ENCODE measurements at regions not wholly inside any gene's neighbourhood (a gene's known extent, or its start where the extent isn't known, plus 50 kb on each side); places are given as distances from the start of the nearest gene placed in this dataset.

DNA sequence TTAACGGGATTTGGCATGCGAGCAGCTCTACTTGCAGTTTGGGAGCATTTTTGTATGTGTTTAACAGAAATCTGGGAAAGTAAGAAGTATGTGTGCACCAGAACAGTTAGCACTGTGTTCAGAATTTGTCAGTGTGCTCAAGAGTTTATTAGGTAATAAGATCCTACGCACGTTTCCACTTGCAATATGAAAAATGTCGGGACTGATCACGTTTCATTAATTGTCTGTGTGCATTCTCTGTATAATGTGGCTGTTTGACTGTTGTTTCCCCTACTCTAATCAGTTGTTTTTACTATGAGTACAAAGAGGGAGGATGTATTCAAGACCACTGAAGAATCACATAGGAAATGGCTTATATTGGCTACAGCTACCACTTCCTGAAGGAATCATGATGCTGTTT is 349.7 kb upstream of the POU3F2 start:
- DNase-seq: no peak

DNA sequence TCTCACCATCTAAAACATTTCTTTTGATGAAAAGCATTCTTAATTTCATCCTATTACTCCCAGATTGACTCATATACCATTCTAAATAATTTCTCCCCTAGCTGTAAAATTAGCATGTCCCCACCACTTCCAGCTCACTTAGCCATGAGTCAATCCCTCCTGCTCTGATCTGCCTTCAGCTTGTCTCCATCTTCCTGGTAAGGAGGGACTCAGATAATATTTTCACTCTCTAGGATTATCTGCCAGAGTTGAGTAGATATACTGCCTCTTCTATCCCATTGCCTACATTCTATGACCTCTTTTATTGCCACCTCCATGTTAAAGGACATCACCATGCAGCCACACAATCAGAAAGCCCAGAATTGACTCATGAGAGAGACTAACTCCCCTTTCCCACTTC is 348.8 kb upstream of the POU3F2 start:
- no peak for DNase-seq

DNA sequence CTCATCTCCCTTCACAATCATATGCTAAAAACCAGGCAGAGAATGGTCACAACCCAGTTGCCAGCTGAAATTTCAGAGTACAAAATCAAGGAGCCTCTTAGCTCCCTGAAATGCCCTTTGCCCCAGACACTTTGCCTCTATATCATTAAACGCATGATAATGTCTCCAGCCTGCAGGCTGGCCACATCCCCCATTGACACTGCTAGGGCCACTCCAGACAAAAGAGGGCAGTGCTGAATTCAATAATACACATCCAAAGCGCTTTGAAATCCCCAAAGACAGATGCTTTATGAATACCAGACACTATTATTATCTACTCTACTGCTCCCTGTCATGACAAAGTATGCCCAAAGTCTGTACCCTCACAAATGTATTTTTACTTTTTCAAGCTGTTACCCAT is 348.3 kb upstream of the POU3F2 start:
- DNase-seq: no peak

DNA sequence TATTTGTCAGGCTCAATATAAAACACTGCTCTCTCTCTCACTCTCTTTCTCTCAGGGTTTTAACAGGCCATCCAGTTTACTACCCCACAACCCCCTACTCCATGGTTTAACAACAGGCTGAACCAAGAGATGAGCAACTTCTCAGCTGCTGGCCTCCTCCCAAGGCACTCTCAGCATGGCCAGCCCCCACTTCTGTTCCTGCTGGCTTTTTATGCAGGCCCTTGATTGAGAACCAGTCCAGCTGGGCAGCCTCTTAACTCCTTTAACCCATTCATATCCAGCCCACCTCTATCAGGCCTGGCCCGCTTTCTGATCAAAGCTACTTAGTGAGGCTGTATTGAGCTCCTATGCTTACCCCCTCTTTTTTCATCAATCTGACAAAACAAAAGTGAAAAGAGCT is 346.8 kb upstream of the POU3F2 start:
- no peak for DNase-seq

DNA sequence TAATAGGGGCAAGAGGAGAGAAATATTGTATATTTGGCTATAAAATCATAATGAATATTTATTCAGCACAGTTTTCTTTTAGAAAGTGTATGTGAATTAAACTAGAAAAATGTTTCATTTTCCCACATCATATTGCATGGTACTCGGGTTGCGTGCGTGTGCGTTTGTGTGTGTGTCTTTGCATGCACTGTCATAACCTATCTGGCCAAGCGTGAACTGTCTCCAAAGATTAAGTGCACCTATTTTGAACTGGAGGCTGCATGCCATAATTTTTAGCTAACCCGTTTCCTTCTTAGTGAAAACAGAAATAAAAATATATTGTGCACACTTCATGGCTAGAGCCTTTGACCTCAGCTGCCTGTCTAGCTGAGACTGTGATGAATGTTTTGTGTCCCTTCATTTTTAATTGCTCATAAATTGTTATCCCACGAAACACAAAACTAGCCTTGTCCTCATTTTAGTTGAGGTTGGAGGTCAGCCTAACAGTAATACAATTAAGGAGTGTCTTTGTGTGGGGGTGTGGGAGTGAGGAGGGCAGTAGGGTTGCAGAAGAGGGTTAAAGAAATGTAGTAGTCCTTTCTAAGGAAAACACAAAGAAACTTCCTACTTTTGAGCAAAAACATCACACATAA is 336.1 kb upstream of the POU3F2 start:
- DNase-seq: no peak

DNA sequence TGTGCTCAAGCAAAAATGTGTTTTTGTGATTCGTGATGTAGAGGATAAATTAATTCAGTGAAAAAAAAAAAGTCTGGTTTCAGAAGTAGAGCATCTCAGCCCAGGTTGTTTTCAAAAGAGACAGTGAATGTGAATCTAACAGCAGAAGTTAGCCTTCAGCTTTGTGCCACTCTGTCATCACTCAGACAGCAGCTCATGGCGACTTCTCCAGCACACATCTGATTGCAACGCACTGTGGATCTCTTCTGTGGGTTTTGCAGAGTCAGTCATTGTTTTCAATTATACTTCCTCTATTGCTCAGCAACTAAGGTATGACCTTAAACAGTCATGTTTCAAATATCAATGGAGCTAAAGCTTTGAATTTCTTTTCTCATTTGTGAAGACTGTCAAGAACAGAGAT is 335.5 kb upstream of the POU3F2 start:
- no peak for DNase-seq

DNA sequence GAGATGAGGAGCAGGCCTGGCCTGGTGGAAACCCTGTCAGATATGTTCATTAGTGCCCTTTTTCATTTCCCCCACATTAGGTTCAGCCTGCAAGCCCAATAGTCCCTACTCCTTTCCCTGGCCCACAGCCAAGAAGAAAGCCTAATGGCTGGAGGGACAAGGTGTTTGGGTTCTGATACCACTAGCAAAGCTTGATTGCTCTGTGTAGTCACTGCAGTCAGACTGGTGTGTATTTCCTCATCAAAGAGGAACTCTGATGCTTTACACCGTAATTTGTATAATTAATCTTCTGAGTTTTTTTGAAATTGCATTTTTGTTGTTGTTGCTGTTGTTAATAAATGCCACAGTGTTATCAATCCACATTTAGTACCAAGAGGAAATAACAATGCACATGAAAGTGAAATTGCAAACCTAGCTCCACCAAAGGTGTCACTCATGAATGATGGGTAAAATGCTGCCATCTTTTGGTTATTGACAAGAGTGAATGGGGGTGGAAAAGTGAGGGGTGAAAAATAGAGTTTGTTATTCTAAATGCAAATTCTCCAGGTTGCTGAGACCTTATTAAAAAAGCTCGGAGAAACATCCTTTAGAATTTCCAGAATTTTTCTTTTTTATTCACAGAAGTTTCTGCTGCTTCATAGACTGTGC is 320.2 kb upstream of the POU3F2 start:
- no peak for DNase-seq

DNA sequence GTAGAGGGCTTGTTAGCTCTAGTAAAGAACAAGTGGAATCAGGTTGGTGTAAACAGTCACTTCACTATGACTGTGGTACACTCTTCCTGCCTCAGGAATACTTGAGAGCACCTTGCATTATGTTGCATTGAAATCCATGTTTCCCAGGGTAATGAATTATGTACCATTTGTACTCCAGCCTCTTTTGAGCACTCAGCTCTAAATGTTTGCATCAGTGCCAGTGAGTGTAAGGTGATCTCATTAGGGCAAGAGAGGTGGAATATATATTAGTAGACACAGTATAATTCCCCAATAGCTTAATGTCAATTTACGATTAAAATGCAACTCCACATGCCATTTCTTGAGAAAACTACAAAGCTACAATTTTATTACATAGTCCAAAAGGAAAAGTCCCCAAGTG is 319.6 kb upstream of the POU3F2 start:
- no peak for DNase-seq

DNA sequence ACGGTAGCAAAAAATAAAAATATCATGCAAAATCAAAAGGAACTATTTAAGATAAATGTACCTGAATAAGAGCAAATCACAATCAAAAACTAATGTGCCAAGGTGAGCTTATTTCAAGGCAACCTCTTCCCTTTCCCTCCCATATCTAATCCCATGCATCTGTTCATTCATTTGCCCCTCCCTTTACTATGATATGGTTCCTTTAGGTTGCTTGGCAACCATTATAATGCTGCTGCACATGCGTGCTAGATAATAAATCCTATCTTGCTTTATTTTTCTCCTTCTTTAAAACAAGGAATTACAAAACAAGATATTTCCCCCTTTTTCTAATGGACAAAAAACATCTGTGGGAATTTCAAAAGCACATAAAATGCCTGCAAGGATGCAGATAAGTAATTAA is 318.2 kb upstream of the POU3F2 start:
- no peak for DNase-seq

DNA sequence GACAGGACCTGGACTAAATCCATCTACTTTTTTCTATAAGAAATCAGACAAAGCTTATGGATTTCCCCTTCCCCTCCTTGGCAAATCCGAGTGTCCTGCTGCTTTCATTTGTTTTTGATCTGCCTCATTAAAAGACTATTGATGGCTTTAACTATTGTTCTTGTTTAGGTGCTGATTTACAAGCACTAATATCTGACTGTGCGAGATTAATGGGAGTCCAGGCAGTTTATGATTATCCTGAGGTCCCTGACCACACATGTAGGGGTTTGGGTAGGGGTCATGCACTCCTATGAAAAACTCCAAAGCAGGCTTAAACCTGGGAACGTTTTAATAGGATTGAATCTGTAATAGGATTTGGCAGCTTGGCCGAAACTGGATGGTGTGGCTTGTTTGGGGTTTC is 317.5 kb upstream of the POU3F2 start:
- DNase-seq: no peak

DNA sequence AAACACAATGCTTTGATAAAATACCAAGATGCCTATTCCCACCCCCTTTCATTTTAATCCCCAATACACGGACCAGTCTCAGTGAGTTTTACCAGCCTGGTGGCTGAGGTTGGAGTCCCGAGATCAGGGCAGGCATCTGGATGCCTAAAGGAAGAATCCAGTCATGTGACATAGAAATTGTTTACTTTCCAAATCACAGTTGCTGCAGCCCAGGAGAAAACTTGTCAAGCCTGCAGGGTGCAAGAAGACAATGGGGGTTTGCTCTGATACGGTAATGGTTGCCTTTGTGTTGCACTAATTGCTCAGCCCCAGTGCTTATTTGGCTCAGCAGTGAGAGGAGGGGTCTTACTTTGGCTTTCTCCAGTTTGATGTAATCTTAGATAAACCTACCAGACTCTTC is 308.5 kb upstream of the POU3F2 start:
- DNase-seq: no peak

DNA sequence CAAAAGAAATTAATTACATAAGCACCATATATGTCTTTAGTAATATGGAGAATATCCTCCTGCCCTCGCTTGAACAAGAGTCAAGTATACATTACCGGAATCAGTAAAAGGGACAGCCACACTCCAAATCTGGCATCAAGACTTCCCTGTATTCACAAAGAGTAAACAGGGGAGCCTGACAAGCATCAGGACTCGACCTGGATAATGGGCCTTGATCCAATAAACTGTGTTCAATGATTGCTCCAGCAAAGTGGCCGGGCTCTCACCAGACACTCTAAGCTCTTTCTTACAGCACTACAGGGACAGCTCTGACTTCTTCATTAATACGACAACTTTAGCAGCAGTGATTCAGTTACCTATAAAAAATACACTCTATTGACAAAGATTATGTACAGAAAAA is 307.9 kb upstream of the POU3F2 start:
- DNase-seq: no peak

DNA sequence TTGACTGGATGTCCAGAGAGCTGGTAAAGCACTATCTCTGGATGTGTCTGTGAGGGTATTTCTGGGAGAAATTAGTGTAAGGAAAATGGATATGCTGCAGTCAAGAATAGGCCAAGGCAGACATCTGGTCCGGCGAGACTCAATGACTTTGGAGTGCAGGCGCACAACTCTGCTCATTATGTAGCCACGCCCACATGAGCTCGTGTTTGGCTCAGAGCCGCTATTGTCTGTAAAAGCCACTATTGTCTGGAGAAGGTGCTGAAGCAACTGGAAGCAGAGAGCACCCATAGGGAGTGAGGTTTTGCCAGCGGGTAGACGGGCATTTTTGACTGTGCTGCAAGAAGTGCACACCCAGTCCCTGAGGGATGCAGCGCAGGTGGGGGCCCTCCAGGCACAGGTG is 305.0 kb upstream of the POU3F2 start:
- no peak for DNase-seq

DNA sequence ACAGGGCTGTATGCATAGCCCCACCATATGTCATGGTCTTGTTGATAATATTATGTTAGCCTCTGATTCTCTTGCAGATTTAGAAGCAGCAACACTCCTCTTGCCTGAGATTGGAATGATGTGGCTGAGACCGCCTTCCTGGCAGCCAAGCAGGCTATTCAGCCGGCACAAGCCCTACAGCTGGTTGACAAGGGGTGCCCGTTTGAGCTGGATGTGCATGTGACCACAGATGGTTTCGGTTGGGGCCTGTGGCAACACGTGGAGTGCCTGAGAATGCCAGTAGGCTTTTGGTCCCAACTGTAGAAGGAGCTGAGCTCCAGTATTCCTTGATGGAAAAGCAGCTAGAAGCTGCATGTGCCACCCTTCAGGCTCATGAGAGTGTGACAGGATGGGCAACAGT is 303.6 kb upstream of the POU3F2 start:
- no peak for DNase-seq

DNA sequence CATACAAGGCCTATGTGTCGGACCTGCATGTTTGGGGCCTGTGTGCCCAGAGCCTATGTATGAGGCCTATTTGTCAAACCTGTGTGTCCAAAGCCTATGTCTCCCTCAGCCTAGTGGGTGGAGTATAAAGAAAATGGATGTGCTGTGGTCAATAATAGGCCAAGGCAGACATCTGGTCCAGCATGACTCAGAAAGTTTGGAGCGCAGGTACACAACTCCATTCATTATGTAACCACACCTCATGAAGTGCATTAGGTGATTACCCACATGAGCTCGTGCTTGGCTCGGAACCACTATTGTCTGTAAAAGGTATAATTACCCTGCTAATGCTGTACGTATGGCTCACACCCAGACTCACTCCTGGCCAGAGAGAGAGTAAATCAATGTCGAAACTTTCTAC is 302.4 kb upstream of the POU3F2 start:
- DNase-seq: no peak

DNA sequence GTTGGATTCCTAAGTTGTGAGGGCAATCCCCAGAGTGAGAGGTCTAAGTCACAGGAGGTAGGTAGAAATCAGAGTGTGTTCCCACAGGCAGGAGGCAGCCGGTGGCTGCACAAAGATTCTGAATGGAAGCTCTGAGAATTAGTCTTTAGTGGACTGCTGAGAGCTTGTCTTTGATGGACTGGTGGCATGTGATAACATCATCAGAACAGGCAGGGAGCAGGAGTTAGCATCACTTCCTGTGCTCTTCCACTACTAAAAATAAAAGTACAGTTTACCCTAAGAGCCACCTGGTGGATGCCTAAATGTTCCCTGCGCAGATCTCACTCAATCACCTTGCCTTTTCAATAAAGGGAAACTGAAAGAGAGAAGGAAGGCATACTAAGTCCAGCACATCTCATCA is 294.6 kb upstream of the POU3F2 start:
- DNase-seq: no peak

DNA sequence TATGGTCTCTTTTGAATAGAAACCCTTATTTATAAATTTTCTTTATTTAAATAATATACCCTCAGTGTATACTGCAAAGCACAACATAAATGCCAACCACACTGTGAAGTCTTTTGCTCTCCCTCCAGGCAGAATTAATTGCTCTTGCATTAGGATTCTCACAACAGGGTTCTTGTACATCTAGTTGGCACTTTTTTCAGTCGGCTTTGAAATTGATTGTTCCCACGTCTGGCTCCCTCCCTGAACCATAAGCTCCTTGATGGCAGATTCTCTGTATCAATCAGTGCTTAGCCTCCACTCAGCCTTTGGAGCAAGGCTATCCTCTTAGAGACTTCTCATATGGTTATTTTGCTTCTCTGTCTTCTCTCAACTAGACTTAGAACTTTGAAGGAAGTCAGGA is 288.0 kb upstream of the POU3F2 start:
- DNase-seq: no peak

DNA sequence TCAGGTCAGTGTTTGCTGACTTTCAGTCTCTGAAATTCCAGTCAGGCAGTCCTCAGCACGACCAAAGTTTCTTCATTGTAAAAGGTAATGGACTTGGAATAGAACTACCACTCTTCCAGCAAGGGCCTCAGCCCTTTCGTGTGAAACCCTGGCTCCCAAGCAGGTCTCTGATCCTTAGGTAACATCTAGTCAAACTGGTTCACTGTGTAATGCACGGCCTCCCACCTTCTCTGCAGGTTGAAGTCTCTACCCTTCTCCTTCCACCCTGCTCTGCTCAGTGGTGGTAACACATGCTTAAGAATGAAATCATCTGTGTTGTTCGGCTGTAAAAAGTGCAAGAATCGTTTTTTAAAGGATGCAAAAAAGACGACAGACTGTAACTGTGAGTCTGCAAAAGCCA is 287.2 kb upstream of the POU3F2 start:
- DNase-seq: no peak

DNA sequence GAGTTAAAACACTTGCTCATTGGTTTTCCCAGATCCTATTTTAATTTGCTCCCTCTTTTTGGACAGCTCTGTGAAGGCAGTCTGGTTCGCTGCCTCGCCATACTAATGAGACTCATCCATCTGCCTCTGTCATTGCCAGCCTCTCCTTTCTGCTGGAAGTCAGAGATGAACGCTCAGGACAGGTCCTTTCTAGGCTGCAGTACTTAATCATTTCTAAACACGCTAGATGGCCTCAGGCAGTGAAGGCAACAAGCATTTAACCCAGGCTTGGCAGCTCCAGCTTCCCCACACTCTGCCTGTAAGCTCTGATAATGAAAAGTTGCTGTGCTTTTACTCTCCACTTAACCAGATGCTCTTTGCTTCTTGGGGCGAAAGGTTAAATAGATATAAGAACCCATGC is 286.7 kb upstream of the POU3F2 start:
- no peak for DNase-seq

DNA sequence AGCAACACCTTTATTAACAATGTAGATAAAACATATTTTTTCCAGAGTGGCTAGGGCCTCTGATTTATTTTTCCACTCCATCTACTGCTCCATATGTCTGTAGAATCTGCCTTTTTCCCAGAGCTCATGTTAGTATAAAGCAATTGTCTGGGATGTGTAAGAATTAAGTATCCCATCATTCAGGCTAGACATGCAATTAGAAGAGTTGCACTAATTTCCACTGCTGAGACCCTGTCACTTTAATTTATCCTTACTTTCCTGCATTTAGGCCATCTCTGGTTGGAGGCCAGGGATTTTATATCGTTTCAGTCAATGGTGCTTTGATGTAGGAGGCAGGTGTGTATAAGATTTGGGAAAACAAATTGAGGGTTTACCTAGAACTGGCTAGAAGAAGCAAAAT is 286.1 kb upstream of the POU3F2 start:
- DNase-seq: no peak

DNA sequence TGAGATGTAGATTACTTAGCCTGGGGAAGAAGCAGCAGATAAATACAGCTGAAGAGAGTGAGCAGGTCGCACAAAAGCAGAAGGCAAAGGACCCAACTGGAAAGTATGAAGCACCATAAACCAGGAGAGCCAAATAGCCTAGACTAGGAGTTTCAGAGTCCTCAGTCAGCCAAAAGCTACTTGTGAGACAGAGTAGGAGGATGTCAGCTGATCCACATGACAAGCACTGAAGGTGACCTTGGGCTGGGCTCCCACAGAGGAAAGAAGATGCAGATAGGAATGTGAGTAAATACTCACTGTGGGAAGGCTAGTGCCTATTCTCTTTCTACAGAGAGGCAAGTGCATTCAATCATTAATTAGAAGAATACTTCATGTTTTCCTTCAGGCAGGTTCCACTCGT is 274.0 kb upstream of the POU3F2 start:
- DNase-seq: no peak

DNA sequence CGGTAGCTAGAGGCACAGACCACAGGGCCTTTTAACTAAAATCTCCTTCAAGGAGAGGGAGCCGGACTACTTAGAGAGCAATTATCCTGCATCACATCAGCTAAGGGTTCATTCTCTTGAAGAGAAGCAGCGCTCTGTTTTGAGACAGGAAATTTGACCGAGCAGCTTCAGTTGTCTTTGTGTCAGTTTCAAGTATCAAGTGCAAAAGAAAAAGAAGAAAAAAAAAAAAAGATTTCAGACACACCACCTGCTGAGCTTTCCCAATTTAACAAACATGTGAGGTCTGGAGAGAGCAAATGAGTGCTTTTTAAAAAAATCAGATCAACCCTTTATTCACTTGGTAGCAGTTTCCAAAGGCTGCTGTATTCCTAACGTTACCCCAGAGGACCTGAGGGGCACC is 273.5 kb upstream of the POU3F2 start:
- DNase-seq: no peak

DNA sequence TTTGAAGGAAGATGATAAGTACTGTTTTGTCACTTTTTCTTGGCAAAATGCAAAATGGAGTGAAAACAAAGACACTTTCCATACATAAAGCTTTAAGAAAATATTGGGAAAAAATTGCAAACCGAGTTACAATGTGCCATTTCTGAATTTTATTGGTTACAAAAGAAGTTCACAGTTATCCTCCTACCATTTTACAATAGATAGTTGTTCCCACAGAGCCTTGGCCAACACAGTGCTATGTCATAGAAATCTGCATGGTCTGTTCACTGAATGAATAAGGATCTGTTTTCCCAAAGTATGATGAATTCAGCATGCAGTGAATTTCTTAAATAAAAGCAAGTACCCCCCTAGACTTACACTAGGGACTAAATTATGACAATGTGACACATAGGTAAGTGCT is 268.2 kb upstream of the POU3F2 start:
- DNase-seq: no peak

DNA sequence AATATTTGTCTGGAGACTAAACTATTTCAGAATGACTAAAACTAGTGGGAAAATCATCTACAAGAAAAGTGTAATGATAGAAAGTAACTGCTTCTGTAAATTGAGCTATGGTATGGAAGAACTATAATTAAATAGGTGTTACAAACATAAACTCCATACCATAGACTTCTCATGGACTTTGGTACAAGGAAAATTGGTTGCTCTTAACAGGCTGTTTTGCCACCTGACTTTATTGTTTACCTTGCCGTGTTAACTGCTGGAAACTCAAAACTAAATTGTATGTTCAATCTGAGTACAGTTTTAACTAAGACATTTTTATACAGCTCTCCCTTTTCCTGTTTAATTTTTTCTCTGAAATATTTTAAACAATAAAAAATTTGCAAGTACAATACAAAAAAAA is 261.8 kb upstream of the POU3F2 start:
- no peak for DNase-seq

DNA sequence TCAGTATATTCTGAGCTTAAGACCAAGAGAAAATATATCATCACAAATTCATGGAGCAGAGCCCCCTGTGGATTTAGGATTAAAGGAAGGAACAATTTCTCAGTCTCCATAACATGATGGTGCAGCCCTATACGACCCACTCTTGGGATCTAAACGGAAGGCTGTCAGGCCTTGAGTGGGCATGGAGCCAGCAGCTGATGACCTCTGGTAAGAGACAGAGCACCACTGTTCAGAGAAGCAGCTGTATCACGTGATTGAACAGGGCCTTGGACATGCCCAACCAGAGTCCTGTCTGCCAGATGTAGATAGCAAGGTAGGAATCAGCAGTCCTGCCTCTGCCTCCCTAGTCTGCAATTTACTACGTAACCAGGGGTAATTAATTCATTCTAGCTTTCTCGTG is 259.4 kb upstream of the POU3F2 start:
- no peak for DNase-seq

All from right forelimb (tissue), 1 donor.